NCI-H446 treated with DMSO at 0.1 percent for 48 hours (cell line): ENCODE measurements at regions not wholly inside any gene's neighbourhood (a gene's known extent, or its start where the extent isn't known, plus 50 kb on each side); places are given as distances from the start of the nearest gene placed in this dataset.

Source experiments
- DNase-seq: peaks from one replicate; lab custom pipeline; 2025; lab: John Stamatoyannopoulos, UW

DNA sequence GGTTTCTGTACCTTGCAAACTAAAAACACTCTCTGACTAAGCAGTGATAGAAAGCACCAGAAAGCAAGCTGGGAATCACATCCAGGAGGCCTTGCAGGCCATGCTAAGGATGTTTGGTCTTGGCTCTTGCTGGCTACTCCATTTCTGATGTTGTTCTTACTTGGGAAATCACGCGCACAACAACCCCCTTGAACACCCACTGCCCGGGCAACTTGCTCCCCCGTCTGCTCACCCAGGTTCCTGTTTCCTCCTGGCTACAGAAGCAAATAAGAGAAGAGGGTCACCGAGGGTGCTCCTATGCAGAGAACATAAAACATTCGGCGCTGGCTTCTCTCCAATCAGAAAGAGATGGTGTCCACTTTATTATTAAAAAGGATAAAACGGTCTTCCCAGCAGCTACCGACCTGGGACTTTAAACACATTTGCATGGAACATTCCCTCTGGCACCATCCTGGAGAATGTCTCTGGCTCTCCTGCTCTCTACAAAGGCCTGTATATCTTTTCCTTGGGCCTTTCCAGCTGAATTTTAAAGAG, 271.2 kb upstream of the RPL38 start:
- DNase-seq: no peak

DNA sequence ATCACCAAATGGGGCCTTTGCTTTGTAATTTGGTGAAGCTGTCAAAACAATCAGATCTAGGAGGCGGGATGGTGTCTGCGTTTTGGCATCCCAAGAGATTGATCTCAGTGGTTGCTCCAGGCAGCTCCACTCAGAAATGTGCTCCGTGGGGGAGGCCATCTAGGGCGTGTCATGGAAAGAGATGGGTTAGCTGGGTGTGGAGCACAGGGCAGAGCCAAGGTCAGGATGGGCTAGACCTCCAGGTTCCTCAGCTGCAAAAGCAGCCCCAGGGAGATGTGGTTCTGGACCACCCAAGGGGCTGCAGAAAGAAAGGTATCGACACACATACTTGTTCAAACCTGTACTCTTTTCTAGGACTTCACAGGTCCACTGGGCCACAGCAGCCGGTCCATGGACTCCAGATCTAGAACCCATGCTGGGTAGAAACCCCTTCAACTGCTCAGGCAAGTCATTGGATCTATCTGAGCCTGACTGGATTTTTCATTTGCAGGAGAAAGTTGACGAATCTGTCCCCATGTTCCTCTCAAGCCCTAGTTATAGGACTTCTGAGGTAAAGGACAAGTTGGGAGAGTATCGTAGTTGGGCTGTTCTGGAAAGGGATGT, 270.2 kb upstream of the RPL38 start:
- no peak for DNase-seq

DNA sequence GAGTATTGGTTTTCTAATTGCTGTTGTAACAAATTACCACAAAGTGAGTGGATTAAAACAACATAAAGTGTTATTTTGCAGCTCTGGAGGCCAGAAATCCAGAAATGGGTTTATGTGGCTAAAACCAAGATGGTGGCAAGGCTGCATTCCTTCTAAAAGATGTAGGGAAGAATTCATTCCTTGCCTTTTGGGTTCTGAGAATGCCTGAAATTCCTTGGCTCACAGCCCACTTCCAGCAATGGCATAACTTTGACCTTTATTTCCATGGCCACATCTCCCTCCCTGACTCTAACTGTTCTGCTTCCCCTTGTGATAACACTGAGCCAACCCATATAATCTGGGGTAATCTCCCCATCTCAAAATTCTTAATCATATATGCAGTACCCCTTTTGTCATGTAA, 269.6 kb upstream of the RPL38 start:
- no peak for DNase-seq

DNA sequence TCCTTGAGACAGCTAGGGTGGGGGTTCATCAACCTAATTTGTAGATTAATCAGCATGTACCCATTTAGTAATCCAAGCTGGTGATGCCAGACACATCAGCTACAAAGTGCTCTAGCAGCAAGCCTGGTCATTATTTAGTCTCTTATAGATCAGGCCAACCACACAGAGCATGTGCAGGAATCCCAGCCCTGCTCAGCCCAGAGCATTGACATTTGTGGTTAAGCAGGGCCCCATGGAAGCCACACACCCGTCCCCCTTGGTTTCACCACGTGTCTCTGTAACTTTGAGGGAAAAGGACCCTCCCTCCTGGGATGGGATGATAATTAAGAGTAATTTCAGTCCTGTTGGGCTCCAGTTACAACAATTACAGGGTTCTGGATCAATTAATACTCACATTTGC, 268.8 kb upstream of the RPL38 start:
- DNase-seq: no peak

DNA sequence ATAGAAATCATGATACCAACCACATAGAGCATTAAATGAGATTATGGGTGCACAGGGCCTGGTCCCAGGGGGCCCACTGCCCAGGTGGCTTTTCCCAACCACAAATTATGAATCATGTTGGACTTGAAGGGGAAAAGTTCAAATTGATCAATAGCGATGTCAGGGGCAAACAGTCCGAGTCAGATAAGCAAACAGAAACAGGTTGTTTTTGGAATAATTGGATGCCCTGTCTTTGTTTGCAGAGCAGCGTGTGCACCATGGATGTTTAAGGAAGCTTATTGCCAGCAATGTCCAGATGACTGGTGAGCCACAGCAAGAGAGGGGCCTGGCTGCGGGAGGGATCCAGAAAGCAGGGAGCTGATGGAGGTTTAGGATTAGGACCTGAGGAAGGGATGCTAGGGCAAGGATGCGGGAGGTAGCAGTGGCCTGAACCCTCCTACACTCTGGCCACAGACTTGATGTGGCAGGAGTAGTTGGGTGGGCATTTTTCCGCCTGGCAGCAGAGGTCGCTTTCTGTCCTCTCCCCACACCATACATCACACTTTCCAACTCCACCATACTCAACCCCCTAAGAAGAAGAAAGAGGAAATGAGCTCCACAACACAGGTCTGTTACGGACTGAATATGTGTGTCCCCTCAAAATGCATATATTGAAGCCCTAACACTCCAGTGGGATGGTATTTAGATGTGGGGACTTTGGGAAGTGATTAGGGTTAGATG, 266.4 kb upstream of the RPL38 start:
- no peak for DNase-seq

DNA sequence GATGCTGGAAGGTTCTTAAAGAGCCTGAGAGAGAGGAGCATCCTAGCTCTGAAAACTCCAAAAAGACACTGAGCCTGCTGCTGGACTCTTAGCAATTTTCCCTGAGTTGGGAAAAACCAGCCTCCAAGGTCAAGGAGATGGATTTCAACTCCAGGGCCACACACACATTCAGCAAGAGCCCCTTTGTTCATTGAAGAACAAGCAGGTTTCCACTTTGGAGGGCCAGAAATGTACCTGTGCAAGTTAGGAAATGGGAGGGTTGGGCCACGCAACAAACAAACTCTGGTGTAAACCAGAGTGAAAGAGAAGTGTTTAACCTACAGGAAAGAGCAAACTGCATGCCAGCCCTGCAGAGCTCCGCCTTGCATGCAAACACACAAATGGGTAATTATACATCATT, 264.8 kb upstream of the RPL38 start:
- no peak for DNase-seq

DNA sequence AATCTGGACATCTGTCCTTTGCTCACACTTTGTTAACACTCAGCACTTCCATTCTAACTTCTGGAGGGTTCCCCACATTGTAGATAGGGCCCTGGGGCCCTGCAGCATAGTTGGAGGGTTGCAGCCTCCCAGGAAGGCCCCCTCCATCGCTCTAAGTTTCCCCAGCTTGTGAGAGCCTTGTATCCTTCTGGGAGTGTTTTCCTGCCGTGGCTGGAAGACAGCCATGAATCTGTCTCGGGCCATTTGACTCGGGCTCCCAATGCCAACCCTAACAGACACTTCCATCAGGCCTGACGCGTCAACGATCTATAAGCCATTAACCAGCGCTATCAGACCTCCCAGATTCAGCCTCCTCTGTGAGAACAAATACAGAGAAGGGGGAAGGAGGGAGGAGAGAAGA, 263.7 kb upstream of the RPL38 start:
- DNase-seq: peak; percentile 80

DNA sequence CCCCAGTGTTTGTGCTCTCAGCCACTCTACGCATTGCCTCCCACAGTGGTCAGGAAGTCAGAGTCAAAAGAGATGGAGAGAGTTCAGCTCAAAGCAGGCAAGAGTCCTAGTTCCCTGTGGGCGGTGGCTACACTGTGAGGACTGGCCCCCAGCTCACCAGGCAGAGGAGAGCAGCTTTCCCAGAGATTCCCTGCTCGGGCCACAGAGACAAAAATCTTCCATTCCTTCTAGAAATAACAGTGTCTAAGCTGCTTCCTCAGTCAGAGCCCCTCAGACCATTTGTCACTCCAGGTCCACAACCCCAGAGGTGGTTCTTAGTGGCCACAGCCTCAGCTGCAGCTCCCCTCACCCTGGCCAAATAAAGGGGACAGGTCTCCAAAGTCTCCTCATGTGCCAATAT, 263.0 kb upstream of the RPL38 start:
- DNase-seq: no peak

DNA sequence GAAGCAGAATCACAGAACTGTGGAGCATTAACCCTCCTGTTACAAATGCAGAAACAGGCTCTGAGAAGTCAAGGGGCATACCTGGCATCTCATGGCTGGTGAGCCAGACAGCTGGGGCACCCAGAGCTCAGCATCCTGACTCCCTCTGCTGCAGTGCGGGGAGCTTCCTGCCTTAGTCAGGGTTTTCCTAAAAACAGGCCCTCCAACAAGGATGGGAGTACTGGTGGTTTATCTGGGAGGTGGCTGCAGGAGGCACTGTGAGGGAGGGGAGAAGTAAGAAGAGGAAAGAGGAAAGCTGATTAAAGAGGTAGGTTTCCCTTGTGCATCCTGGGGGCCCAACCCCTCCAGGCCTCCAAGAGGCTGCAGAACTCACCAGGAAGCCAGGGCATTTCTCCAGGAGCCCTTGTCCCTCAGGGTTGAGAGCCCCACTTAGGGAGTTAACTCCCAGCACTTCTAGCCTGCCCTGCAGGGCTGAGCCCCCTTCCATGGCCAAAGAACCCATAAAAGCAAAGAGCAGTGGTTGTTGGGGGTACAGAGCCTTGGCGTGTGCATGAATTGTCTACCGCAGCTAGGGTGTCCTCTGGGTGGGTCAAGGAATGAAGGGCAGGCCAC, 261.5 kb upstream of the RPL38 start:
- DNase-seq: no peak

DNA sequence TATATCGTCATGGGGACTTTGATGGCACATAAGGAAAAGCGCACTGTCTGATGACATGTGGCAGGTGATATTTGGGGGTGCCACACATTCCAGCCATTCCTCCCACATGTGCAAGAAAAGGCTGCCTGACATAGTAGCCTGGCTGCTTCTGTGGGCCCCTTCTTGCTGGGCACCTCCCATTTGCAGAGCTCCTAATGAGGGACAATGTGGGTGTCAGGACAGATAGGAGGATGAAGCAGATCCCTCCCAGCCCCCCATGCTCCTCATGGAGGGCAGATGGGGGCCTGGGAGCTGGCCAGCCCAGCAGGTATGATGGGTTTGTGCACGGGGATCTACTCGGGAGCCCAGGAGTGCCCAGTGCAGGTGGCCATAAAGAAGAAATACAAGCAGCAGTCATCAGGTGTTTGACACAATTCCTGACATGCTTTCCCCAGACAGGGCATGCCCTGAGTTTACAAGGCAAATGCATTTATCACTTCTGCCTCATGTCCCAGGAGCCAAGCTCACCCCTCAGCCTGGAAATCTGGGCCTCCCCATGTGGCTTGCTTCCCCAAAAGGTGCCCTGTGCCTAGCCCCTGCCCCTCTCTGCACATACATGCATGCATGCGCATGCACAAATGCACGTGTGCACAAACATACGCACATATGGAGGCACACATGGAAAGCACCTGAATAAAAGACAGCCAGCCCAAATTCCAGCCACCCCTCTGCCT, 260.6 kb upstream of the RPL38 start:
- no peak for DNase-seq

DNA sequence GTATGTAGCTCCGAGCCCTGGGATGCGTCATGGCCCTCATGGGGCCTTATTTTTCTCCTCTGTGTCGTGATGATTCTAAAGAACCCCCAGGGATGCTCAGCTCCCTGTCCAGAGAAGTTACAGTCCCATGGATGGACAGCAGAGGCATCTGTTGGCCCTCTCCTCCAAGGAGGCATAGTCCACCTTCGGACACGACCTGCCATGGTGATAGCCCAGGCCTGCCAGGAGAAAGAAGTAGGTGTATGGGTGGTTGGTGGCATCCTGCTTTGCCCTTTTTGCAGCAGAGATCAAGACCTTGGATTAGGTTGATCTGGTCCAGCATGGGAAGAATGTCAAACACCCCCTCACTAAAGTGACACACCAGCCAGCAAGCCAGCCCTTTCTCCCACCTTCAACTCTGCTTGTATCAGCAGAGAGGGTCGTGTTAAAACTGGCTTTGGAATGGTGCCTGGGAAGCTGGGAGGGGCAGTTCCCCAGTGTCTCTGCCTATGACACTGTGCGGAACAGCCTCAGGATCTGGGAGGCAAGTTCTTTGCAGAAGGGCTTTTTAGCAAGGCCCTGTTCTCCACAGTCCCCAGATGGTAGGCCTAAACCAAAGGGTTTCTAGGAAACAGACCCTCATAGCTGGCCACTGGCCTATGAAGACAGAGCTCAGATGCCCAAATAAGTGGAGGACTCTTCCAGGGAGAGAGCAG, 259.9 kb upstream of the RPL38 start:
- no peak for DNase-seq

DNA sequence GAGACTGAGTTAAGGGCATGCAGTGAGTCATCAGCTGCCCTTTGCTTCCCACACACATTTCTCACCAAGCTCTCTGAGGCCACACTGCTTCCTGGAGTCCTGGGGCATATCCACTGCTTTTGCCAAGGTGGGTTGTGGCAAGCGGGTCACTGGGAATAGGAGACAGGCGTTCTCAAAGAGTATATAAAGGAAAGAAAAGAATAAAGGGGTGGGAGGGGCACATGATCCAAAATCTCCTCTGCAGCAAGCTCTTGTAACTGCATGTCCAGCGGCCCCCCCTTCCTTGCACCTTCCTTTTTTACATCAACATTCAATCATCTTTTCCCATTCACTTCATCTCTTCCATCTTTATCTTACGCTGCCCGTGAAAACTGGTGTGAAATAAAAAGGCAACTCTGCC, 259.1 kb upstream of the RPL38 start:
- DNase-seq: no peak

DNA sequence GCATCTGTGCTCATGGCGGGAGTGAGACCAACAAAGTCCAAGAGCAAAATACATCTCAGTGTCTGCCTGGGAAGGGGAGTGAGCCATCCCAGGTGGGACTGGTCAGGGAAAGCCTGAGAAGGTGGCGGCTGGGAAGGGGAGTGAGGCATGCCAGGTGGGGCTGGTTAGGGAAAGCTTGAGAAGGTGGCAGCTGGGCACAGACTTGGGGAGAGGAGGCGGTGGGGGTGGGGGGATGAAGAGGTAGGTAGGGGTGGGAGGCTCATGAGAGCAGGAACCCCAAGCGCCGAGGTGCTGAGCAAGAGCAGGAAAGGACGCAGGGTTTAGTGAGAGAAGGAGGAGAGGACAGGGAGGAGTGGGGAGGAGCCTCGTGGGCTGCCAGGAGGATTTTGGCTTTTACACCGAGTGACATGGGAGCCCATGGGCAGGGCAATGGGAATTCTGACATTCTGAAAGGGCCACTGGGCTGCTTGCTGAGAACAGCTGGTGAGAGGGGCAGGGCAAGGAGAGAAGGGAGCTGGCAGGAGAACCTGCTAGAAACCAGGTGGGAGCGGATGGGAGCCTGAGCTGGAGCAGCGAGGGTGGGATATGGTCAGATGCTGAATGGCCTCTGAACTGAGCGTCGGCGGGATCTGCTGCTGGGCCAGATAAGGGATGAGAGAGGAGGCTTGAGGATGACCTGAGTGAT, 256.1 kb upstream of the RPL38 start:
- no peak for DNase-seq

DNA sequence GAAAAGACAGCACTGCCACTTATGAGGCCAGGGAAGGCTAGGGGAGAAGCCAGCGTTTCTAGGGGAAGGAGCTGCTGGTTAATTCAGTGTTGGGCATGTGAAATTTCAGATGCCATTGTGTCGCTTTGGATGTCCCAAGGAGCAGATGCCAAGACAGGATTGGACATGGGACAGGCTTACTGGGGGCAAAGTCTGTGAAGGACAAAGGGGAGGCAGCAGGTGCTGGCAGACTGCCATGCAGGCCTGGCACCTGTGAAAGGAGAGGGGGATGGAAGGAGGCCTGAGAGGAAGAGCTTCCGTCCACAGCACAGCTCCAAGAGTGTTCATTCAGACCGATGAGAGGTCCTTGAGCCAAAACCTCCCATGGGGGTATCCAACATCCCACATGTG, 255.5 kb upstream of the RPL38 start:
- DNase-seq: no peak

DNA sequence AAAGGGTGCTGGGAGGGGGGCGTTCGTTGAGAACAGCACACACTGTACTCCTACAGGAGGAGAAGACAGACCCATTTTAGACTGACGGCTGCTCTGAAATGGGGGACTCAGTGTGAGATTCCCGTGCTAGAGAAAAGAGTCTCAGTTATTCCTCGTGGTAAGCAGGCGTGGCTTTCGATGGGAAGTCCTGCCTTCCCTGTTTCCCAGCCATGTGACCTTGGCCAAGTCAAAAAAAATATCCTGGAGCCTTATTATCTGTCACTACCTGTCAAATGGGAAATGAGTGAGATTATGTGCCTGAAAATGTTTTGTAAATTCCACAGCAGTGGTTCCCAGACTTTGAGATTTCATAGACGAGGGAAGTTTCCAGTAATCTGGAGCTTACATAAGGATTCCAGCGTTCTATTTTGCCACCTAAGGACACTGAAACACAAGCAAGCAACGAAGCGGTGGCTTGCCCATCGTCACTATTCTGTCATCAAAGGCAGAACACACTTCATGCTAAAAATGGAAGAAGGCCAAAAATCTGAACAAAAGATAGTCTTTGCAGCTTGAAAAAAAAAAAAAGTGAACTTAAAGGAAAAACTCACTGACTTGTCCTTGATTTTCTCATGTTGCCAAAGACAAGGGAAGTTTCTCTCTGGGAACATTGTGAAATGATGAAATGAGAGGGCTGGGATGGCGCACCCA, 253.4 kb upstream of the RPL38 start:
- no peak for DNase-seq

DNA sequence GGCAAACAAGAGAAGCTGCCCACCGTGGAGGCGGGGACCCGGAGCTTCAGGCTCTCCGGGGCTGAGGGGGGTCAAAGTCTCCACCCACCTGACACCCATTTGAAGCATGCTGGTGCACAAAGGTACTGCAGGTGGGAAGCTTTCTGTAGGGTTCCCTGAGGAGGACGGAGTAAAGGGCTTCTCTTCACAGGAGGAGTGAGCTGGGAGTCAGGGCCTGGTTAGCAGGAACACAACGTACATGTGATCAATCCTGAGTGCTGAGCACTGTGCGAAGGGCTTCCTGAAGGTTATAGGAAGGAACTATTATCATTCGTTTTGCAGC, 252.9 kb upstream of the RPL38 start:
- no peak for DNase-seq

DNA sequence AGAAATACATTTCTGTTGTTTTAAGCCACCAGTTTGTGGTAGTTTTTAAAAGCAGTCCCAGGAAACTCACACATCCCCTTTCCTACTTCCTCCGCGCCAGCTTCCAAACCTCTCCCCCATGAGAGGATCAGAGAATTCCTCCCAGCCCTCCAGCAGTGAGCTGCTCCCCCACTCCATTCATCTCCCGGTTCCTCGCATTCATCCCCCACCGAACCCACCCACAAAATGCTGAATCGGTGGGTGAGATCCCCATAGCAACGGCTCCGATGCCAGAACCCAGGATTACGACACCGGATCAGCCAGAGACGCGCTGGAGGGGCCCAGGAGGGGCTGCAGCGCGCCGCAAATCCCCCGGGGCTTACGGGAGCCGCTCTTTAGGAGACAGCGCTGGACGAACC, 251.4 kb upstream of the RPL38 start:
- DNase-seq: no peak

DNA sequence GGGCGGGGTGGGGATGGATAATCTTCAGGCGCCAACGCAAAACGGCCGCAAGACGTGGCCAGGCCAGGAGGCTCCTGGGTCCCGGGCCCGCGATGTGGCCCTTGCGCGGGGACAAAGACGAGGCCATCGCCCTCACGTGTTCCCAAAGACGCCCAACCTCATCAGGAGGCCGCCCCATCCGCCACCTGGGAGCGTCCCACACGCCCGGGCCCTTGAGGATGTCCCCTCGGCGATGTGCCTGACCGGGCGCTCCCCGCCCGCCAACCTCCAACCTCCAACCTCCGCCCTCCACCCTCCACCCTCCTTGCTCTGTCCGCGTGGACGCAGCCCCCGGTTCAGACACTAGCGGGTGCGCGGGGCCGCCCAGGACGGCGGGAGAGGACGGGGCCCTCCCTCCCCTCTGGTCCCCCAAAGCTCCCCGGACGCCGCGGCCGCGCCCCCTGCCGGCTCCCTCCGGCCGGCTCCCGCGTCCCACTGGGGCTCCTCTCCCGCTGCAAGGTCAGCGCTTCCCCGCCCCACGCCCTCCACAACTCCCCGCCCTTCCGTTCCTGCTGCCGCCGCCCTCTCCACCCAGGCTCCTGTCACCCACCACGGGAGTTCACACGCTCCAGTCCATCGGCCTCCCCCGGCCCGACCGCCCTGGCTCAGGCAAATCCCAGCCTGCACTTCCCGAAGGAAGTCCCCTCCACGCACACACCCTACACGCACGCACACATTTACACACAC, 250.8 kb upstream of the RPL38 start:
- no peak for DNase-seq

DNA sequence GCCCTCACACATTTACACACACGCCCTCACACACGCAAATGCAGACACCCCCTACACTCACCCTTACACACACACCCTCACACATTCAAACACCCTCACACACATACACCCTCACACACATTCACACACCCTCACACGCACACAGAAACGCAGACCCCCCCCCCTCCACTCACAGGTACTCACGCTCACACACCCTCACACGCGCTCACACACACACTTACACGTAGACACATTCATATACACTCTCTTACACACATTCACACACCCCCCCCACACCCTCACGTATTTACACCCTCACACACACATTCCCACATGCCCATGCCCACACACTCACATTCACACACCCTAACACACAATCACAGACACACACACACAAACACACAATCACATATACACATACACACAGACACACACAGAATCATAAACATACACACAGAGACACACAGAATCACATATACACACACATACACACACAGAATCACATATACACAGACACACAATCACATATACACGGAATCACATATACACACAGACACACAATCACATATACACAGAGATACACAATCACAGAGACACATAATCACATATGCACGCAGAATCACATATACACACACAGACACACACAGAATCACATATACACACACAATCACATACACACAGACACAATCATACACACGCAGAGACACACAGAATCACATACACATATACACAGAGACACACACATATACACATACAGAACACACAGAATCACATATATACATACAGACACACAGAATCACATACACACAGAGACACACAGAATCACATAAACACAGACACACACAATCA, 250.1 kb upstream of the RPL38 start:
- no peak for DNase-seq

DNA sequence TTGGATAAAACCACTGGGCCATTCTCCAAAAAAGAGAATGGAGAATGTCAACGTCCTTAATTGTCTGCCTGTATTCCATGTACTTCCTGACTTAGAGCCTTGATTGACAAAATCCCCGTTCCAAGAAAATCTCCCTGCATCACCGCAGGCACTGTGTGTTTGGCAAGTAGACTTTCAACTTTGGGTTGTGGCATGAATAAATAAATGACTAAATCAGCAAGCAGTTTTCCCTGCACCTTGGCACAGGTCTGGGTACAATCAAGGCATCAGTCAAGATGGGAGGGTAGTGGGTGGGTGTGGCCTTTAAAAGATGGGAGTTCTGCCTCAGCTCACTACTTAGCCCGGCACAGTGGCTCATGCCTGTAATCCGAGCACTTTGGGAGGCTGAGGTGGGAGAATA, 248.5 kb upstream of the RPL38 start:
- DNase-seq: no peak
